Gastrocnemius medialis (tissue), 4 donors: ENCODE measurements at regions not wholly inside any gene's neighbourhood (a gene's known extent, or its start where the extent isn't known, plus 50 kb on each side); places are given as distances from the start of the nearest gene placed in this dataset.

Experiments used
- POLR2A ChIP-seq, 2 donors: fragments of 450-650 bp; IDR thresholded peaks; one replicate each; pipeline ENCODE4 v1.6.1; 2017; ENCODE audit warnings: antibody characterized with exemption in 2 of 2, mild to moderate bottlenecking in 2 of 2, moderate library complexity in 2 of 2
- TF ChIP-seq, protein P1 (sequence below), 5 experiments: fragments of 450-650 bp in 3 of 5; fragments of 200-600 bp in 2 of 5; sonication (generic) in 2 of 5; IDR thresholded peaks in 4 of 5; conservative IDR thresholded peaks in 1 of 5; 1 replicate in 4 of 5; 2 replicates in 1 of 5; pipeline ENCODE4 v1.5.1; 2016 to 2019; ENCODE audit warnings: antibody characterized with exemption in 5 of 5, mild to moderate bottlenecking in 3 of 5, moderate library complexity in 3 of 5

DNA sequence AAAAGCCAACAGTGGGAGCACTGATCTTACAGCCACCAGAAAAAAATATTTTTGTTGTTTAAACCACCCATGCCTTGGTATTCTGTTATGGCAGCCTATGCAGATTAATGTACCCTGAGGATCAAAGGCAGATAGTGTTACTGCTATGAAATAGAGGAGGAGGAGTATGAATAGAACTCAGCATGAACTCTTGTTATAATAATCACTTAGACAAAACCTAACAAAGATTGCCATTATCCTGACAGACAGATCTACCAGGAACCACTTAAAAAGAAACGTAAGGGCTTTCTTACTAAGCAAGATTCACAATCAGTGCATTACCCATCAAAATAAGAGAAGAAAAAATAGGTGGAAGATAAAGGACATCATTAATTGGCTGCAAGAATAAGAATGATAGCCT lies 558.3 kb downstream of the GALC start:
- TF ChIP-seq, protein P1, sequence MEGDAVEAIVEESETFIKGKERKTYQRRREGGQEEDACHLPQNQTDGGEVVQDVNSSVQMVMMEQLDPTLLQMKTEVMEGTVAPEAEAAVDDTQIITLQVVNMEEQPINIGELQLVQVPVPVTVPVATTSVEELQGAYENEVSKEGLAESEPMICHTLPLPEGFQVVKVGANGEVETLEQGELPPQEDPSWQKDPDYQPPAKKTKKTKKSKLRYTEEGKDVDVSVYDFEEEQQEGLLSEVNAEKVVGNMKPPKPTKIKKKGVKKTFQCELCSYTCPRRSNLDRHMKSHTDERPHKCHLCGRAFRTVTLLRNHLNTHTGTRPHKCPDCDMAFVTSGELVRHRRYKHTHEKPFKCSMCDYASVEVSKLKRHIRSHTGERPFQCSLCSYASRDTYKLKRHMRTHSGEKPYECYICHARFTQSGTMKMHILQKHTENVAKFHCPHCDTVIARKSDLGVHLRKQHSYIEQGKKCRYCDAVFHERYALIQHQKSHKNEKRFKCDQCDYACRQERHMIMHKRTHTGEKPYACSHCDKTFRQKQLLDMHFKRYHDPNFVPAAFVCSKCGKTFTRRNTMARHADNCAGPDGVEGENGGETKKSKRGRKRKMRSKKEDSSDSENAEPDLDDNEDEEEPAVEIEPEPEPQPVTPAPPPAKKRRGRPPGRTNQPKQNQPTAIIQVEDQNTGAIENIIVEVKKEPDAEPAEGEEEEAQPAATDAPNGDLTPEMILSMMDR (IDR thresholded peaks at IDR 0.05 in 4 of 5, conservative IDR thresholded peaks at IDR 0.05 in 1 of 5): no peak
- no peak for TF ChIP-seq POLR2A (IDR thresholded peaks at IDR 0.05)
